HL-60 (cell line): ENCODE measurements at regions not wholly inside any gene's neighbourhood (a gene's known extent, or its start where the extent isn't known, plus 50 kb on each side); places are given as distances from the start of the nearest gene placed in this dataset.

Experiments used
- CTCF ChIP-seq: IDR thresholded peaks from one replicate; pipeline ENCODE4 v1.5.1; 2011; ENCODE audit warnings: low read length, control low read depth, inconsistent platforms; ENCODE audit not compliant: insufficient read depth
- GABPA ChIP-seq: IDR thresholded peaks from 2 replicates; pipeline ENCODE4 v1.6.1; 2012; ENCODE audit warnings: low read depth
- POLR2AphosphoS5 ChIP-seq: IDR thresholded peaks from 2 replicates; pipeline ENCODE4 v1.6.1; 2012; ENCODE audit warnings: low read depth
- REST ChIP-seq: IDR thresholded peaks from 2 replicates; pipeline ENCODE4 v1.6.1; 2012; ENCODE audit warnings: low read depth; ENCODE audit not compliant: insufficient replicate concordance
- SPI1 ChIP-seq: IDR thresholded peaks from 2 replicates; pipeline ENCODE4 v1.6.1; 2012; ENCODE audit warnings: low read depth, mild to moderate bottlenecking, borderline replicate concordance

GRCh38 chr20:7038029-7038428 is 270.5 kb downstream of the BMP2 start:
- no peak for TF ChIP-seq CTCF
- TF ChIP-seq GABPA = no peak
- TF ChIP-seq POLR2AphosphoS5 = no peak
- TF ChIP-seq SPI1 = no peak
- TF ChIP-seq REST = no peak
